ENCODE measurements at regions not wholly inside any gene's neighbourhood (a gene's known extent, or its start where the extent isn't known, plus 50 kb on each side); places are given as distances from the start of the nearest gene placed in this dataset.

DNA sequence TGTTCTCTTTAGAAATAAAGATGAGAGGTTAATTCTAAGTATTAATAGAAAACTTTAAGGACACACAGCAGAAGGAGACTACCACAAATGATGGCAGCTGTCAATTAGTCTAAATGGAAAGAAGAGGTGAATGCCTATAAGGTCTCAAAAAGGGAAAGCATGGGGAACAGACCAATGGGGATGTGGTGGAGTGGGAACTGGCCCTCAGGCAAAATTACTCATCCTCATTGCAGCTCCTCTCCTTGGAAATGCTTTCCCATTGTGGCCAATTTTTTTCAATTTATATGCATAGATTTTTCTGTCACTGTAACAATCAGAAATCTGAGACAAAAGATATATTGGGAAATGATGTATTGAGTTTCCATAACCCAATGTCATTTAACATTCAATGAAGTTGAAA lies 222.9 kb upstream of the DEFB112 start:
- in situ Hi-C loops (cut with MboI; ENCODE audit: low sequenced_read_pairs in 4 of 4) (no loop called here), intact Hi-C loops (cut with DNase I; ENCODE audit: low total_unique reads) (no loop called here)
- no peaks in the 10 kb centered on the region for H3K4me1 ChIP-seq
- DNase-seq: no peak
- no peak overlapping the region for H3K4me3 ChIP-seq
- ATAC-seq: no peak
- TF ChIP-seq POLR2A (IDR thresholded peaks at IDR 0.05) (no peak), CTCF (IDR thresholded peaks at IDR 0.05 in 4 of 5, conservative IDR thresholded peaks at IDR 0.05 in 1 of 5) (no peak)
- no peak overlapping the region for H3K27ac ChIP-seq
- no peaks in the 10 kb centered on the region for H3K27me3 ChIP-seq
- H3K9me3 ChIP-seq: no peaks in the 10 kb centered on the region
- H3K36me3 ChIP-seq: no peaks in the 10 kb centered on the region

GRCh38 chr6:50276771-50277261 lies 227.1 kb upstream of the DEFB112 start:
- Histone ChIP-seq H3K27me3 (no peaks in the 10 kb centered on the region), H3K9me3 (no peaks in the 10 kb centered on the region), H3K36me3 (no peaks in the 10 kb centered on the region), H3K4me3 (no peak overlapping the region), H3K4me1 (no peaks in the 10 kb centered on the region), H3K27ac (no peak overlapping the region)
- TF ChIP-seq POLR2A (IDR thresholded peaks at IDR 0.05) (no peak), CTCF (IDR thresholded peaks at IDR 0.05 in 4 of 5, conservative IDR thresholded peaks at IDR 0.05 in 1 of 5) (no peak)
- in situ Hi-C loops (cut with MboI; ENCODE audit: low sequenced_read_pairs in 4 of 4) (no loop called here), intact Hi-C loops (cut with DNase I; ENCODE audit: low total_unique reads) (no loop called here)
- DNase-seq: no peak
- ATAC-seq: no peak

DNA sequence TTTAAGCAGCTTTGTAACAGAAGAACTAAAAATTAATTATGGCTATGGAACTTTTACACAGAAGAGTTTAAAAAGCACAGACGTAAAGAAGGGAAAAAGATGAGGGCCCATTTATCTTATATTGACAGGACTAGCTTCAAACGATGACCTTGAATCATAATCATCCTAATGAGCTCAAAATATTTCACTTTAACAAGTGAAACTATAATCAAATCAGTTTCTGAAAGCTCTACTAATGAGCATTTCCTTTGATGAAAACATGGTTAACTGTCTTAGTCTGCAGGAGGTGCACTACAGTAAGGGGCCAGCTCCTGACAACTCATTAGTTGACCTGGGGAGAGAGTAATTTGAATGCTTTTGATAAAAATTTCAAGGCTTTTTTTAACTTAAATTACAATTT lies 228.0 kb upstream of the DEFB112 start:
- Histone ChIP-seq H3K27ac (no peak overlapping the region), H3K4me1 (no peaks in the 10 kb centered on the region), H3K36me3 (no peaks in the 10 kb centered on the region), H3K9me3 (no peaks in the 10 kb centered on the region), H3K27me3 (no peaks in the 10 kb centered on the region), H3K4me3 (no peak overlapping the region)
- DNase-seq (no peak), ATAC-seq (no peak)
- intact Hi-C loops (cut with DNase I; ENCODE audit: low total_unique reads): no loop called here
- in situ Hi-C loops (cut with MboI; ENCODE audit: low sequenced_read_pairs in 4 of 4): no loop called here
- TF ChIP-seq POLR2A (IDR thresholded peaks at IDR 0.05): no peak

GRCh38 chr6:50278663-50279062 lies 228.9 kb upstream of the DEFB112 start:
- no peak for ATAC-seq
- Histone ChIP-seq H3K4me3 (no peak overlapping the region), H3K27ac (no peak overlapping the region), H3K4me1 (no peaks in the 10 kb centered on the region), H3K36me3 (no peaks in the 10 kb centered on the region), H3K27me3 (no peaks in the 10 kb centered on the region), H3K9me3 (no peaks in the 10 kb centered on the region)
- DNase-seq: no peak
- intact Hi-C loops (cut with DNase I; ENCODE audit: low total_unique reads) (no loop called here), in situ Hi-C loops (cut with MboI; ENCODE audit: low sequenced_read_pairs in 4 of 4) (no loop called here)
- TF ChIP-seq POLR2A (IDR thresholded peaks at IDR 0.05): no peak
- no peak for TF ChIP-seq CTCF (IDR thresholded peaks at IDR 0.05 in 4 of 5, conservative IDR thresholded peaks at IDR 0.05 in 1 of 5)

GRCh38 chr6:50285735-50286134 lies 236.0 kb upstream of the DEFB112 start:
- TF ChIP-seq CTCF (IDR thresholded peaks at IDR 0.05 in 4 of 5, conservative IDR thresholded peaks at IDR 0.05 in 1 of 5) (no peak), POLR2A (IDR thresholded peaks at IDR 0.05) (no peak)
- no peak for ATAC-seq
- Histone ChIP-seq H3K4me3 (no peak overlapping the region), H3K27me3 (no peaks in the 10 kb centered on the region), H3K36me3 (no peaks in the 10 kb centered on the region), H3K27ac (no peak overlapping the region), H3K4me1 (no peaks in the 10 kb centered on the region), H3K9me3 (no peaks in the 10 kb centered on the region)
- in situ Hi-C loops (cut with MboI; ENCODE audit: low sequenced_read_pairs in 4 of 4): no loop called here
- DNase-seq: no peak
- intact Hi-C loops (cut with DNase I; ENCODE audit: low total_unique reads): no loop called here
